ENCODE measurements at regions not wholly inside any gene's neighbourhood (a gene's known extent, or its start where the extent isn't known, plus 50 kb on each side); places are given as distances from the start of the nearest gene placed in this dataset.
"Not testable (repeated sequence)": the region's sequence is repeated elsewhere in the genome, so short reads cannot be mapped to it uniquely, and the experiment has no call there.

DNA sequence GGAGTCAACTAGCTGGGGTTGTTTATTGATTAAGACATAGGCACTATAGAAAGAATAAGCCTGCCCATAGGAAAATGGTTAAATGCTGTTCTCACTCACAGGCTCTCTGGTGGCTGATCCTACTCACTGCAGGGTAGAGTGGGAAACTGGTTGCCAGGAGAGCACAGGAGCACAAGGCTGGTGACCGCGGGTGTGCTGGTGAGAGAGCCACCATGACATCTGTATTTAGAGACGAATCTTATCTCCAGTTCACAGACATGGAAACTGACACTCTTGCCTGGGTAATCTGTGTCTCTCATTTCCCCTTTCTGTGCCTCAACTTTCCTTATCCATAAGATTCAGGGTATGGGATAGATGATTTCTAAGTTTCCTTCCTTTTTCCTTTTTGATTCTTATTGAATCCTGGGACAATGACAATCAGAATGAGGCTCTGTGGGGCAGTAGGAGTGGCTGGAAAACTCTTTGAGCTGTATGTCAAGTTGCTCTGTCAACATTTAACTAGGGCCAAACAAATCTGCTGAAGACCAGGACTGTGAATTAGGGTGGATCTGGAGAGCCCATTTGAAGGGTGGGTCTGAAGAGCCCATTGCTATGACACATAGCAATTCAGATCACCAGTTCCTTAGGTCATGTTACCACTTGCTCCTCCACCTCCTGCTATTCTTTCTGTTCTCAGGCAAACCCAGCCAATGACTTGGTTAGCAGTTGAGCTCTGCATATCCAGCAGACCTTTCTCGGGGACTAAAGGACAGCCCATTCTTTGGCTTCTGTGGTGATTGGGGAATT, 286.1 kb upstream of the TBL1XR1 start:
- no peak for FAIRE-seq

DNA sequence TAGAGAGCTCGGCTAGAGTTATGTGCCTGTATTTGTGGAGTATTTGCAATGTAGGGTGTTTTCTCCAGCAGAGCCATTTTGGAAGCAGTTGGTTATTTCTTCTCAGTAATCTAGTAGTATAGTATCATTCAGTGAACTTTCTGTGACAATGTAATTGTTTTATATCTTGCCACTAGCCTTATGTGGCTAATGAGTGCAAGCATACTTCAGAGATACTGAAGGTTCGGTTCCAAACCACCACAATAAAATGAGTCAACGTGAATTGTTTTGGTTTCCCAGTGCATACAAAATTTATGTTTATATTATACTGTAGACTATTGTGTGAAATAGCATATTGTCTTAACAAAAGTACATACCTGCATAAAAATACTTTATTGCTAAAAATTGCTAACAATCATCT, 286.9 kb upstream of the TBL1XR1 start:
- FAIRE-seq, result no peak

DNA sequence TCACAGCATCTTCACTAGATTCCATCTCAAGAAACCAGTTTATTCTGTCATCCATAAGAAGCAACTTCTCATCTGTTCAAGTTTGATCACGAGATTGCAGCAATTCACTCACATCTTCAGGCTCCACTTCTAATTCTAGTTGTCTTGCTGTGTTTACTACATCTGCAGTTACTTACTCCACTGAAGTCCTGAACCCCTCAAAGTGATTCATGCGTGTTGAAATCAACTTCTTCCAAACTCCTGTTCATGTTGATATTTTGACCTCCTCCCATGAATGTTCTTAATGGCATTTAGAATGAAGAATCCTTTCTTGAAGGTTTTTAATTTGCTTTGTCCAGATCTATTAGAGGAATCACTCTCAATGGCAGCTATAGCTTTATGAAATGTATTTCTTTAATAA, 287.6 kb upstream of the TBL1XR1 start:
- FAIRE-seq, result no peak

DNA sequence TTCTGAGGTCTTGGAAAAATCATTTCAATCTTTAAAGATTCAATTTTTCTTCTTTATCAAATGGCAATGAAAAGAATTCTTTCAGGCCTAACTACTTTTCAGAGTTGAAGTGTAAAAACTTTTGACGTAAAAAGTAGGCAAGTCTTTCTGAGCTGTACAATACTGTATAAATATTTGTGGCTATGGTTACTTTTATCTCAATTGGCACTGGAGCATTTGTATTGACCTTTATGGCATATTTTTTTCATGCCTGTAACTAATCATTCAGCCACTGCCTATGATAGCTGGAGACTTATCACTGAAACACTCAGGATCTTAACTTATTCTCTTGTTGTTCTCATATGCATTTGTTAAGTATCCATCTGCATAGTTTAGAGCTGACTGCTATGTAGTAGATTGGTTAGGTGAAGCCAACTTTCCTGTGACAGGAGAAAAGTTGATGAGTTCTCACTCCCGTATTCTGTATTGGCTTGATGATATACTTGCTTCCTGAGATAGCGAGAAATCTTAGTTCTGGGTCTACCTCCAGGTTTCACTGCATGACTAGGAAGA, 290.4 kb upstream of the TBL1XR1 start:
- FAIRE-seq, result no peak

DNA sequence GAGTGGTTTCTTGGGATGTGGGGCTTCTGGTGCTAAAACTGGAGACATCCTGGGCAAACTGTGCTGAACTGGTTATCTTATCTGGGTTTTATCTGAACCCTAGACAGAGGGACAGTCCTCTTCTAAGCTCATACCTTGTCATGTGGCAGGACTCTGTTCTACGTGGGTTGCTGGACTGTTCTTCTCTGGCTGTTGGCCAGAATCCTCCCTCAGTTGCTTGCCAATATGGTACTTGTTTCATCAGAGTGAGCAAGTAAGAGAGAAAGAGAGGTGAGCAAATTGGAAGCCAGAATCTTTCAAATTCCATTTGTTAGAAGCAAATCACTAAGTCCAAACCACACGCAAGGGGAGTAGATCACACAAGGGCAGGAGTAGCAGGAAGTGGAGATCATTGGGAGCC, 291.5 kb upstream of the TBL1XR1 start:
- FAIRE-seq, result no peak

DNA sequence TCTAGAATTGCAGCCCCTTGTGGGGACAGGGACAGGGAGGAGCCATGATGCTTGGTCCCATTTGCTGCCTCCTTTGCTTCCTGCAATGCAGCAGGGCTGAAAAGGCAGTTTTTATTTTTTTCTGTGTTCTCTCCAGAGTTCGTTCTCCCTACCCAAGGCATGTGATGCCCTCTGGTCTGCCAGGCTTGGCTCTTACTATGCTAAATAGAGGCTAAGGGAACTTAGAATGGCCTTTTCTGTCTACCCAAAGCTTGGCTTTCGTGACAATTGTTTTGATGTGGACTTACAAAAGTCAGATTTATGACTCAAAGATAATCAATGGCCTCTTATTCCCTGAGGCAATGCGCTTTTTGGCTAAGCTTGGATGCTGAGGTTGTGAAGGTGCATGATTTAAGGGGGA, 293.3 kb upstream of the TBL1XR1 start:
- no peak for FAIRE-seq

DNA sequence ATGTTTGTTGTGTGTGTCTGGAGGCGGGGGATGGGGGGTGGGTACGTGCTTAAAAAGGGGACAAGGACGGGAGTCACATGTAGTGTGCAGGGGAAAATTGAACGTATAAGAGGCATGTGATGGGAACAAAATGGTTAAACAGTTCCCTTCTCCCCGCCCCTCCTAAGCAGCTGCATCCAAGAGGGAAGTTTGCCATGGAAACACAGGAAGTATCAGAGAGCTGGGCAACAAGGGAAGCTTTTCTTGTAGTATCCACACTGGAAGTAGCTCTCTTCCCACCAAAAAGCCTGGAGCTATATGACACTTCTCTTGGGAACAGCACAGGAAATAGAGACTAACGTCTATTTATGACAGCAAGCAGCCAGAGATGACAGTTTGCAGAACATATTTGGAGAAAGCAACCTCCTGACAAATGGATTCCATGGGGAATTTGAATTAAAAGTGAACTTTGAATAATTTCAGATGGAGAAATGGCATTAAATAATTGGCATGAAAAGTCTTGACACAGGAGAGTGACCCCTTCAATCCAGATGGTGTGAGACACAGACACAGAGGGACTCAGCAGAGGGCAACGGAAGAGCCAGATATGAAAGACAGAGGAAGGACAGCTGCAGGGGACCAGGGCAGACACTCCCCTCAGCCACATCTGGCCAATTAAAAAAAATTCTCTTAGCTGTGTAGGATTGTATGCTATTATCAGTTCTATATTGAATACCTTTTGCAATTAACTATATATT, 294.2 kb upstream of the TBL1XR1 start:
- FAIRE-seq, result no peak

DNA sequence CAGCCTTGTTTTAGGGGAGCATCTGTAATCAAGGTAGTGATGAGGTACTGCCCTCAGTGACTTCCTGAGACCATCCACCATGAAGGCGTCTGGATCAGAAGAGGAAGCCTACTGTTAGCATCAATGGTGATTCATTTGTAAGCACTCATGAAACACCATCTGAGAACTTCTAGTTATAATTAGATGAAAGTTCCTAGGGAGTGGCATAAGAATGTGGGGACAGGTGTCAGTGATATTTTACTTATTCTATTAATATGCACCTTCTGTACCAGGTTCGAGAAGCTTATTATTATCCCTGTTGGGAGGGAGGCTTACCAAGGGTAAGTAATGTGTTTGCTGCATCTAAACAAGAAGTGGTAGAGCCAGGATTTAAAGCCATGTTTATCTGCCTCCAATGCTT, 295.8 kb upstream of the TBL1XR1 start:
- no peak for FAIRE-seq

DNA sequence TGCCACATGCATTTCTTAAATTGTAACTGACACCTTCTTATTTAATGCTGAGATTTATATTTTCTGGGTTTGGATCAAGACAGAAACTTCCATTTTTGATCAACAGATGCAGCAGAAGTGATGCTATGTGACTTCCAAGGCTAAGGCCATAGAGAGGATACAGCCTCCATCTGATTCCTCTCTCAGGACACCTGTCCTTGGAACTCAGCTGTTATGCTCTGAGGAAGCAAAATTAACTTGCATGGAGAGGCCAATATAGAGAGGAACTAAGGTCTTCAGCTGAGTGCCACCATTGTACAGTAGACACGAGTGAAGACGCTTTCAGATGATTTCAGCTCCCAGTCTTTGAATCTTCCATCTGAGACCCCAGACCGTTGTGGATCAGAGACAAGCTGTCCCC, 296.9 kb upstream of the TBL1XR1 start:
- no peak for FAIRE-seq

DNA sequence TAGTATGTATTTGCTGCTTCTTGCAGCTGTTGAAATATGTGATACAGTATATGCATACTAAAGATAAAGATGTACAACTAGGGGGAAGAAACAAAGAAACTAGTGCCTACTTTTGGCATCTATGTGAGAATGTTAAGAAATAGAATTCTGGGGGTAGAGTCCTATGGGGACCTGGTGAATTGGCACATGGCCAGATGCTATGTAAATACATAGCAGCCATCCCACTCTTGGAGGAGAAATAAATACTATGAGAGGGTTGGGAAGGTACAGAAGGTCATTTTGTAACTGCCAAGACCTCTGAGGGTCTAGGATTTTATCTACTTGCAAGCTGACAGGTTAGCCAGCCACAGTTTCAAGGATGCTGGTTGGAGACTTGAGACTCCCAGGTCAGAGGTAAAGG, 298.3 kb upstream of the TBL1XR1 start:
- FAIRE-seq, result no peak

DNA sequence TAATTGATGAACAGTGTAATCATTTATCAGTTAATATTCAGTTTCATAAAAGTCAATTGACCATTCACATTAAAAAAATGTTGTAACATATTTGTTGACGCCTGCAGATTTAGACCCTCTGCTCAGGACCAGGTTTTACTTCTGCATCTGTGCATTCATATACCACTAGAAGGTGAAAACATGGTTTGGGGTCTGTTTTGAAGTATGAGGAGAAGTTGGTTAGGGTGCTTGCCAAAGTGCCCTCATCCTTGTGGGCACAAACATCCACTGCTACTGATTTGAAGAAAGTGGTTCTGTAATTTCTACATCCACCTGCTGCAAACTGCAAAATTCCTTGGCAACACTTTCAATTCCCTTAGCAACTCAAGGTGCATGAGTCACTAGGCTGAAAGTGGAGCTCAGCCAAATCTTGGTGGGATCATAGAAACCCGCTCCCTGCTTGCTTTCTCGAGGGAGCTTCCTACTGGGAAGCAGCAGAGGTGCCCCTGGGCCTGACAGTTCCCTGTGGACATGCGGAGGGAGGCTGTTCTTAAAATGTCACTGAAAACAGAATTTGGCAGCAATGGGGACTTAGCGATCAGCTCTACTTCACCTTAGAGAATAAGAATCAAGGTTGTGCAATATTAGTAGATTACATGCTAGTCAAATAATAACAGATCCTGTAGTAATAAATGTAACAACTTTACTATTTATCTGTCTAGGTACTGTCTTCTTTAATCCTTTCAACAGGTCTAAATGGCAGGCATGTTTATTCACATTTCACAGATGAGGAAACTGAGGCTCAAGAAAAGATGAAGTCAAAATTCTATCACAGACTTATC, 301.0 kb upstream of the TBL1XR1 start:
- FAIRE-seq, result no peak

DNA sequence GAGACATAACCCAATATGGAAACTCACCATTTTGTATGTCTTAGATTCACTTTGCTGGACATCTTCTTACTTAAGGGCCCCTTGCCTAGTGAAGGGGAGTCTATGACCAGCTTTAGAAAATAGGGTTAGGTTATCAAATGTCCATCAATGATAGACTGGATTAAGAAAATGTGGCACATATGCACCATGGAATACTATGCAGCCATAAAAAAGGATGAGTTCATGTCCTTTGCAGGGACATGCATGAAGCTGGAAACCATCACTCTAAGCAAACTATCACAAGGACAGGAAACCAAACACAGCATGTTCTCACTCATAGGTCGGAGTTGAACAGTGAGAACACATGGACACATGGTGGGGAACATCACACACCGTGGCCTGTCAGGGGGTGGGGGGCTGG, 301.8 kb upstream of the TBL1XR1 start:
- FAIRE-seq, result not testable (repeated sequence)

DNA sequence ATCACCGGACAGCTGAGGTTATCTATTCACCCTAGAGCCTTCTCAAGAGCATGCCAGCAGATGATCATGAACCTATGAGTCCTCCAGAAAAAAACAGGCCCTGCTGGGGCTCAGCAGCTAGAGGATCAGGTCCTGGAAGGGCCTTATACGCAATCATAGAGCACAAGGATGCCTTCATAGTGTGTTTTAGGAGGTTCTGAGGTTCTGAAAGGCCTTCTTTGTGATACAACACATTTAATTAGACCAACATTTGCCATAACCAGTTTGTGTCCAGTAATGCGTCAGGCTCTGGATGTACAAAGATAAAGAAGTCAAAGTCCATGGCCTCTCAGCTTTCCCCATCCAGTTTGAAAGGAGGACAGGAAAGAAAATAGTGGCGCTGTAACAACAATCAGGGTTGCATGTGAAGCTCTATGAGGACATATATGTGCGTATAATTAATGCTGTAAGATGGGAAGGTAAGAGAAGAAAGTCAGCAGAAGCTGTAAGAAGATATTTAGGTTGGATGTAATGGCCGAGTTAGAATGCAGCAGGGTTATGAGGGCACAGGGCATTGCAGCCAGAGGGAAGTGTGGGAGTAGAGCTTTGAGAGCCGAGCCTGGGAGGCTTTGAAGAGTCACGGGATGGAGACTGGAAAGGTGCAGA, 302.6 kb upstream of the TBL1XR1 start:
- FAIRE-seq, result no peak

DNA sequence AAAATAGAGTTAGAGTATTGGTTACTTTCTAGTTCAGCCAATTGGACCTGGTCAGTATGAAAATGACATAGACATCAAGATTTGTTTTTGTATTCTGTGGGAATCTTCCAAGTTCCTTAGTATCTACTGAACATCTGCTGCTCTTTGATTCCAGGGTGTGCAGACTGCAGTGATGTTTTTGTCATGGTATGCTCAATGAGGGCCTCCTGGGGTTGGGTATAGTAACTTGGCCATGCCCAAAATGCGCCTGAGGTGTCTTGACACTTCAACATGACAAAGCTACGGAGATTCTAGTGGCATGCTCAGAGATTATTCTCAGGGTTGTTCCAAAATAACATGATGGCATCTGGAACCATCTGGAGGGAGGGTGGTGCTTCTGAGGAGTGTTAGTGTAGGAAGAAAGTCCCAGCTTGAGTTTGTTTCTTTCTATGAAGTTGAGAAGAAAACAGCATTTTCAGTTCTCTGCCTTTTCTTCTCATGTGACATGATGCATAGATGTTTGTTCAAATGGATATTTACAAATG, 313.5 kb upstream of the TBL1XR1 start:
- FAIRE-seq, result no peak

DNA sequence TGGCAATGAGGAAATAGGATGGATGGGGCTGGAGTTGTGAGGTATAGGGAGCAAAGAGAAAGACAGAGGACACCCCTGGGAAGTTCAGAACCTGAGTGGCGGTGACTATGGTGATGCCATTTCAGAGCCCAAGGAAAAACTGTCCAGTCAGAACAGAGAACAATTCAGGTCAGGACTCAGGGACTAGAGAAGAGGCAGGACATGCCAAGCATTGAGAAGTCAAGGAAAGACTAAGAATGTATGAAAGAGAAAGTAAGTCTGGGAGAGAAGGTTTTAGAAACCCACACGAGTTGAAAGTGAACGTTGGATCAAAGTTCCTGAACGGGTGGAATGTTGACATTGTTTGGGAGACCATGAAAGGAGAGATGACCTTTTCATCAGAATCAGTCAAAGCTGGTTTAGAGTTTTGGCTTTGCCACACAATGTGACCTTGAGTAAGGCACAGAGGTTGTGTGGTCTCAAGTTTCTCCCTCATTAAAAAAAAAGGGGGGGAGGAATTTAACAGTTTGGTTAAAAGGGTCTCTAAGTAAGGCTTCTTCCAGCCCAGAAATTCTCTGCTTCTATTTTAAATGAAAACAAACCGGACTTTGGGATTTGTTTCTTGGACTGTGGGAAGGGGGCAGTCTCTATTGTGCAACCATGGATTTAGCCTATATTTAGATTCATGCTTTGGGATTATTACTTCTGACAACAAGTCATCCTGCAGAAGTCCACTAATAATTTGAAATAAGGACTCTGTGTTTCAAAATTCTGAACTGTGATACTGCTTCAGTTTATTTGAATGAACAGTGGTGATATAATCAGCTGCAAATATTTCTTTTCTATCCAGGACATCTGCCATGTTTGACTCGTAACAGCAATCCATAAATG, 315.9 kb upstream of the TBL1XR1 start:
- no peak for FAIRE-seq

DNA sequence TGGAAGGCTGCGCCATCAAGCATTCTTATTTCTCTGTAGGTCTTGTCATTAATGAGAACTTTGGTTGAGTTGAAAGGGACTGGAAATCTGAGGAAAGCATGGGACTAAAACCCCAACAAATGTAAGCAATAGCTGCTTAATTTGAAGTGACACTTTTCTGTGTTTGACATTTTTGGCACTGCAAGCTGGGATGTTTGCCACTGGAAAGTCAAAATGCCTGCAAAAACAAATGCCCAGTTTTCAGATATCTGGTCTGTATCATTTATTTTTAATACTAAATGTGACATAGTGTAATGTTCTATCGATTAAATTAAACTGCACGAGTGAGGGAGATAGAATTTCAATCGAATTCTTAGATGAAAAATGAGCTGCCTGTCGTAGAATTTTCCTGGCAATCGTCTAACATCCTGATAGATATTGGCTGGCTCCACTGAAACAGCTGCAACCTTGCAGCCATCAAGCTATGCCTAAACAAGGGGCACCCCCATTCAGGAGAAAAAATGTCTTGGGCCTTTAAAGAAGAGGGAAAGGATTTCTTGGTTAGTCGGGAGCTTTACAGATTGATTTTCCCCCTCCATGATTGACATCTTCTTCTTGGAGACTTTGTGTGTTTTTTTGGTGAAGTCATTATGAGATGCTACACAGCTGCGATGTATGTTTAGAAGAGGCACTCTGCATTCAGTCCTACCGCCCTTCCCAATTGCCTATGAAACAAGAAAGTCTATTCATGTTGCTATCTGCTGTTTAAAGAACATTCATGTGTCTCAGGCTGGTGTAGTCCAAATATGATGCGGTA, 316.7 kb upstream of the TBL1XR1 start:
- no peak for FAIRE-seq

DNA sequence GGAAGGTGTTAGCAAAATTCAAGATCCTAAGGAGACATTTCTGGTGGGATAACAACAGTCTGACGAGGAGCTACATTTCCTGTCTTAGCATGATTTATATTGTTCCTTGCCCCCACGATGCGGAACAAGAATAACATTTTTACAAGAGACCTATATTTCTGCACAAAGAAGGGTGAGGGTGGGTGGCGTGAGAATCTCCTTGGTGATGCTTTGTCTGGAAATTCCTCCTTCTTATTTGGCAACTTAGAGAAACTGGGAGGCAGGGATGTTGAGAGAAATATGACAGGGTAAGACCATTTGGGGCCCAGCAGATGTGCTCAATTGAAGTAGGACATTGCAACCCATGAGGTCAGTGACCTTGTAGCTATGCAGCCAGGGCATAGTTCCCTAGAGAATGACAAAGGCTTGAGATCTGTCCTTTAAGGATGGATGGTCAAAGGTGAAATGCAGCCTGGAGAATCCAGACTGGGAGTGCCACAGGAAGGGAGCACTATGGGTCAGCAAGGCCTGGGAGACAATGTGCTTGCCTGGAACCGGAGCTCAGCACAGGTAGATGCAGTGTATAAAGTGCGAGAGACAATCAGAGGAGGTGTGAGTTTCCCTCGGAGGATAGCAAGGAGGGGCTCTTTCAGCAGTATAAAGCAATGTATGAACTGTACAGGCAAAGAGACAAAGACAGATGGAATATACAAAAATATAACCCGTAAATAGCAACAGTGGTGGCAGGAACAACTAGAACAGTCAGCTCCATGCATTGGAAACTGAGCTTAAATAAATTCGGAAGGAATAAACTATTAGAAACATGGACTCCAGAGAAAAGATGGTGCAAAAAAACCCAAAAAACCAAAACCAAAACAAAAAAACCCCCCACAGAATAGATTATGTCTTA, 317.6 kb upstream of the TBL1XR1 start:
- FAIRE-seq, result no peak

DNA sequence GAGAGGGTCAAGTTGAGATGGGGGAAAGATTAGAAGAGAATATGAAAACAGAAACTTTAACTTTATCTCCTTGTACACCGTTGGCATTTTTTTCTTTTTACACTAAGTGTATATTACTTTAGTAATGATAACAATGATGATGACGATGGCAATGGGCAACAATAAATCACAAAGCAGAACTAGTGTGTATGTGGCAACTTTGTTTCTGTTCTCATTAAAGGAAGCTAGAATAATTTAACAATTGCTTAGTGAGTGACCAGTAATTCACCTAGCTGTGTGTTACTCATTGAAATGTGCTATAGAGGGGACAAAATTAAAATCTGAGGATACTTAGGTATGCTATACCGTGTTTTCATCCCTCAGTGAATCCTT, 318.5 kb upstream of the TBL1XR1 start:
- no peak for FAIRE-seq

DNA sequence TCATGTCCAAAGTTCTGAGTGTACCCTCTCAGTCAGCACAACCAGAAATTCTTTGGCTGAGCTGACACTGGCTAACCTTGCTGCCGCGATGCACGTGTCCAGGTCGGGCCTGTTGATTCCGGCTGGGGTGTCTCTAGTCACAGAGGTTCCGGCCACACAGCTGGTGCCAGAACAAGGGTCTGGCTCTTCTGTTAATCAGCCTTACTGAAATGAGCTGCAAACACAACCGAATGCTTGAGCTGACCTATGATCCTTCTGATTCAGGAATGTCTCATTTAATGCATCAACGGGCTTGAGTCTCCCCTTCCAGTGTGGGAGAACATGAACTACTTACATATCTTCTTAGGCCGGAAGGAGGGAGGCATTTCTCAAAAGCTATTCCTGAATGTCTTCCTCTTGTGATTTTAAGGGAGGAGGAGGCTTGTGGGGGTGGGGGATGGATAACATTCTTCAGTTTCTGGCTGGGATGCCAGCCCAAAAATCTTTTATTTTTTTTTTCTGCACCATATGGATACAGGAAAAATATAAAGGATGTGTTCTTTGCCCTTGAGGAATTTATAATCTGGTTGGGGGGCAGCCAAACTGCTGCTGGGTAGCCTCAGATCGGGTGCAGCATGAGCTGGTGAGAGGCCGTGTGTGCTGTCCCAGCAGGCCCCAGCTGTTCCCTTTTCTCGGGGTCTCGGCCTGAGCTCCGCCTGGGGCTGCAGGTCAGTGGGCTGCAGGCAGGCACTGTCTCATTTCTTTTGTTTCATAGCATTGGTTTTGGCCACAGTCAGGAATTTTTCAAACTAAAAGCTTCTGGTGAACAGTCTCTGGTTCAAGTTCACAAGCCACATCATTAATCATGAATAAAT, 319.1 kb upstream of the TBL1XR1 start:
- FAIRE-seq, result no peak
